PFSK-1 (cell line): ENCODE measurements at regions not wholly inside any gene's neighbourhood (a gene's known extent, or its start where the extent isn't known, plus 50 kb on each side); places are given as distances from the start of the nearest gene placed in this dataset.

Source experiments
- POLR2AphosphoS5 ChIP-seq: IDR thresholded peaks from 2 replicates; pipeline ENCODE4 v1.6.1; 2012; ENCODE audit warnings: low read depth, mild to moderate bottlenecking, control low read depth, low read length, moderate library complexity
- TF ChIP-seq, protein P1 (sequence below), 2 experiments: IDR thresholded peaks; 2 replicates each; pipeline versions ENCODE4 v1.6.1 to v1.8.0; 2011 to 2012; ENCODE audit warnings: low read depth in 2 of 2, low read length in 2 of 2, control low read depth in 1 of 2, inconsistent platforms in 1 of 2, mild to moderate bottlenecking in 1 of 2, moderate library complexity in 1 of 2; ENCODE audit not compliant: insufficient read depth in 1 of 2

DNA sequence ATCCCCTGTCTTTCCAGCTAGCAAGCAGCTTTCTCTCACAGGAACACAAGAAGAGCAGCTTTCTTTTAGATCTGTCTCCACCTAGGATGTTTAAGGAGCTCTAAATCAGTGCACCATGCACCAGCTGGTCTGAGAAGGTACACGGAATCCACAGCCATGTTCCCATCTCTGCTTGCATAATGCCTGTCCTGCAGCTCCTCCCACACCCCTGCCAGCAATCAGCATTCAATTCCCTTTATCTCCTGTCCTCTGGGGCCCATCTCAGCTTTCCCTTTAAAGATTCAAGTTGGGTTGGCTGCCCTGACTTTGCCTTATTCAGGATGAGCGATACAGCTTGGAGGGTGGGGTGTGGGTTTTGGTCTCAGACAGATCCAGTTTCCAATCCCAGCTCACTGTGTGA, 826.3 kb downstream of the BCL11B start:
- no peak for TF ChIP-seq POLR2AphosphoS5
- TF ChIP-seq, protein P1, sequence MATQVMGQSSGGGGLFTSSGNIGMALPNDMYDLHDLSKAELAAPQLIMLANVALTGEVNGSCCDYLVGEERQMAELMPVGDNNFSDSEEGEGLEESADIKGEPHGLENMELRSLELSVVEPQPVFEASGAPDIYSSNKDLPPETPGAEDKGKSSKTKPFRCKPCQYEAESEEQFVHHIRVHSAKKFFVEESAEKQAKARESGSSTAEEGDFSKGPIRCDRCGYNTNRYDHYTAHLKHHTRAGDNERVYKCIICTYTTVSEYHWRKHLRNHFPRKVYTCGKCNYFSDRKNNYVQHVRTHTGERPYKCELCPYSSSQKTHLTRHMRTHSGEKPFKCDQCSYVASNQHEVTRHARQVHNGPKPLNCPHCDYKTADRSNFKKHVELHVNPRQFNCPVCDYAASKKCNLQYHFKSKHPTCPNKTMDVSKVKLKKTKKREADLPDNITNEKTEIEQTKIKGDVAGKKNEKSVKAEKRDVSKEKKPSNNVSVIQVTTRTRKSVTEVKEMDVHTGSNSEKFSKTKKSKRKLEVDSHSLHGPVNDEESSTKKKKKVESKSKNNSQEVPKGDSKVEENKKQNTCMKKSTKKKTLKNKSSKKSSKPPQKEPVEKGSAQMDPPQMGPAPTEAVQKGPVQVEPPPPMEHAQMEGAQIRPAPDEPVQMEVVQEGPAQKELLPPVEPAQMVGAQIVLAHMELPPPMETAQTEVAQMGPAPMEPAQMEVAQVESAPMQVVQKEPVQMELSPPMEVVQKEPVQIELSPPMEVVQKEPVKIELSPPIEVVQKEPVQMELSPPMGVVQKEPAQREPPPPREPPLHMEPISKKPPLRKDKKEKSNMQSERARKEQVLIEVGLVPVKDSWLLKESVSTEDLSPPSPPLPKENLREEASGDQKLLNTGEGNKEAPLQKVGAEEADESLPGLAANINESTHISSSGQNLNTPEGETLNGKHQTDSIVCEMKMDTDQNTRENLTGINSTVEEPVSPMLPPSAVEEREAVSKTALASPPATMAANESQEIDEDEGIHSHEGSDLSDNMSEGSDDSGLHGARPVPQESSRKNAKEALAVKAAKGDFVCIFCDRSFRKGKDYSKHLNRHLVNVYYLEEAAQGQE (IDR thresholded peaks at IDR 0.05; ENCODE audit: insufficient read depth in 1 of 2, low read depth in 2 of 2, low read length in 2 of 2): no peak
